Smooth muscle cell (in vitro differentiated cells): ENCODE measurements at regions not wholly inside any gene's neighbourhood (a gene's known extent, or its start where the extent isn't known, plus 50 kb on each side); places are given as distances from the start of the nearest gene placed in this dataset.

ENCODE experiments used
- DNase-seq: peaks from one replicate; lab custom pipeline; 2025; ENCODE audit not compliant: unreplicated experiment; lab: John Stamatoyannopoulos, UW
- H2AFZ ChIP-seq: fragments of 200-600 bp; sonication (generic); 2 replicates; pipeline ENCODE4 v1.6.0; 2016; ENCODE audit warnings: antibody characterized with exemption, low read depth, mild to moderate bottlenecking
- H3F3A ChIP-seq: fragments of 200-600 bp; sonication (generic); 2 replicates; pipeline ENCODE4 v1.6.0; 2017; ENCODE audit warnings: antibody characterized with exemption, low read depth
- H3K27ac ChIP-seq: fragments of 200-600 bp; sonication (generic); 2 replicates; pipeline ENCODE4 v1.5.1; 2016; ENCODE audit warnings: low read depth, mild to moderate bottlenecking
- H3K27me3 ChIP-seq: fragments of 200-600 bp; sonication (generic); 2 replicates; pipeline ENCODE4 v1.6.1; 2016; ENCODE audit warnings: low read depth, mild to moderate bottlenecking
- H3K36me3 ChIP-seq: fragments of 200-600 bp; sonication (generic); 2 replicates; pipeline ENCODE4 v1.5.1; 2016; ENCODE audit warnings: low read depth
- H3K4me1 ChIP-seq: fragments of 200-600 bp; sonication (generic); 2 replicates; pipeline ENCODE4 v1.5.1; 2016; ENCODE audit warnings: low read depth
- H3K4me2 ChIP-seq: fragments of 200-600 bp; sonication (generic); 2 replicates; pipeline ENCODE4 v1.6.0; 2016; ENCODE audit warnings: mild to moderate bottlenecking
- H3K4me3 ChIP-seq: fragments of 200-600 bp; sonication (generic); 2 replicates; pipeline ENCODE4 v1.5.1; 2016; ENCODE audit warnings: mild to moderate bottlenecking
- H3K79me2 ChIP-seq: fragments of 200-600 bp; sonication (generic); 2 replicates; pipeline ENCODE4 v1.6.0; 2016; ENCODE audit warnings: low read depth, mild to moderate bottlenecking
- H3K9ac ChIP-seq: fragments of 200-600 bp; sonication (generic); 2 replicates; pipeline ENCODE4 v1.6.0; 2016; ENCODE audit warnings: low read depth
- H3K9me3 ChIP-seq: fragments of 200-600 bp; sonication (generic); replicated peaks from 2 replicates; pipeline ENCODE4 v1.5.1; 2016; ENCODE audit warnings: low read depth
- H4K20me1 ChIP-seq: fragments of 200-600 bp; sonication (generic); 2 replicates; pipeline ENCODE4 v1.6.0; 2016; ENCODE audit warnings: low read depth
- WGBS: methylation state at CpG from one replicate; pipeline ENCODE4 v1.1.7; 2016; ENCODE audit warnings: low lambda C conversion rate; 5-methylcytosine and 5-hydroxymethylcytosine counted together
- TF ChIP-seq, protein P1 (sequence below): fragments of 200-600 bp; sonication (generic); IDR thresholded peaks from 2 replicates; pipeline ENCODE4 v1.5.1; 2017; ENCODE audit warnings: borderline replicate concordance, mild to moderate bottlenecking, antibody characterized with exemption; ENCODE audit not compliant: insufficient read depth, poor library complexity, severe bottlenecking

DNA sequence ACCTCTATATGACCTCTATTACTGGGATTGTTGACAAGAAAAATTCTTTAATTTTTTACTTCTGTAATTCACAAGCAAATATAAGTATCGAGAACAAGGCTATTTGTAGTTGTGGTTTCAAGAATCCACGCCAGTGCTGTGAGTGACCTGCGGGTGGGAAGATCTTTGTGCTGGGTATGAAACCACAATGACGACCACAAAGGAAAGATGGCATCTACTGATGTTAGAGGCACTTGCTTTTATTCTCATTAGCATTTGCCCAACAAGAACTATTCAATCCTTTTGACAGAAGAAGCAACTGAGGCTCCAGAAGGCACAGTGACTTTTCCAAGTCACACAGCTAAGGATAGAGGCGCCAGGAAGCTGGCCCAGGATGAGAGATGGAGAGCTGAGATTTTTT, 1054.9 kb downstream of the TBC1D22A start:
- H3K27ac ChIP-seq, result no peak overlapping the region
- no peak overlapping the region for H2AFZ ChIP-seq
- H3K4me2 ChIP-seq, result no peak overlapping the region
- H3K9me3 ChIP-seq, result no peaks in the 10 kb centered on the region
- no peaks in the 10 kb centered on the region for H3F3A ChIP-seq
- H3K36me3 ChIP-seq, result no peaks in the 10 kb centered on the region
- no peak for DNase-seq
- no peak overlapping the region for H3K9ac ChIP-seq
- H3K4me3 ChIP-seq, result no peak overlapping the region
- H3K4me1 ChIP-seq, result no peaks in the 10 kb centered on the region
- TF ChIP-seq, protein P1, sequence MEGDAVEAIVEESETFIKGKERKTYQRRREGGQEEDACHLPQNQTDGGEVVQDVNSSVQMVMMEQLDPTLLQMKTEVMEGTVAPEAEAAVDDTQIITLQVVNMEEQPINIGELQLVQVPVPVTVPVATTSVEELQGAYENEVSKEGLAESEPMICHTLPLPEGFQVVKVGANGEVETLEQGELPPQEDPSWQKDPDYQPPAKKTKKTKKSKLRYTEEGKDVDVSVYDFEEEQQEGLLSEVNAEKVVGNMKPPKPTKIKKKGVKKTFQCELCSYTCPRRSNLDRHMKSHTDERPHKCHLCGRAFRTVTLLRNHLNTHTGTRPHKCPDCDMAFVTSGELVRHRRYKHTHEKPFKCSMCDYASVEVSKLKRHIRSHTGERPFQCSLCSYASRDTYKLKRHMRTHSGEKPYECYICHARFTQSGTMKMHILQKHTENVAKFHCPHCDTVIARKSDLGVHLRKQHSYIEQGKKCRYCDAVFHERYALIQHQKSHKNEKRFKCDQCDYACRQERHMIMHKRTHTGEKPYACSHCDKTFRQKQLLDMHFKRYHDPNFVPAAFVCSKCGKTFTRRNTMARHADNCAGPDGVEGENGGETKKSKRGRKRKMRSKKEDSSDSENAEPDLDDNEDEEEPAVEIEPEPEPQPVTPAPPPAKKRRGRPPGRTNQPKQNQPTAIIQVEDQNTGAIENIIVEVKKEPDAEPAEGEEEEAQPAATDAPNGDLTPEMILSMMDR, result no peak
- 88% methylated on average over 5 of the region's 5 CpGs for WGBS
- H4K20me1 ChIP-seq, result no peaks in the 10 kb centered on the region
- no peaks in the 10 kb centered on the region for H3K79me2 ChIP-seq
- H3K27me3 ChIP-seq, result no peaks in the 10 kb centered on the region

DNA sequence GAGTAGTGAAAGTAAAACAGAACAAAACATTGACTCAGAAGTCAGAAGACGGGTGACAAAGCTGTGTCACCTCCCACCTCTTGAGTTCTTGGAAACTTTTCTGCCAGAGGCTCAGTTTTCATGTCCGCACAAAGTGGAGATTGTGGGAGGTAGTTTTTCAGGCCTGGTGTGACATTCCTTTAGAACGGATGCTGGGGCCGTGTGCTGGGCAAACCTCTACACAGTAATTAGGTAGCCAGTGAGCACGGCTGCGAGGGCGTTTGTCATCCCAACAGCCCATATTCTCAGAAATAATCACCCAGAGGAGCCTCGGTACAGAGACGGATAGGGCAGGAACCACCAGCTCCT, 1054.4 kb downstream of the TBC1D22A start:
- no peaks in the 10 kb centered on the region for H3F3A ChIP-seq

DNA sequence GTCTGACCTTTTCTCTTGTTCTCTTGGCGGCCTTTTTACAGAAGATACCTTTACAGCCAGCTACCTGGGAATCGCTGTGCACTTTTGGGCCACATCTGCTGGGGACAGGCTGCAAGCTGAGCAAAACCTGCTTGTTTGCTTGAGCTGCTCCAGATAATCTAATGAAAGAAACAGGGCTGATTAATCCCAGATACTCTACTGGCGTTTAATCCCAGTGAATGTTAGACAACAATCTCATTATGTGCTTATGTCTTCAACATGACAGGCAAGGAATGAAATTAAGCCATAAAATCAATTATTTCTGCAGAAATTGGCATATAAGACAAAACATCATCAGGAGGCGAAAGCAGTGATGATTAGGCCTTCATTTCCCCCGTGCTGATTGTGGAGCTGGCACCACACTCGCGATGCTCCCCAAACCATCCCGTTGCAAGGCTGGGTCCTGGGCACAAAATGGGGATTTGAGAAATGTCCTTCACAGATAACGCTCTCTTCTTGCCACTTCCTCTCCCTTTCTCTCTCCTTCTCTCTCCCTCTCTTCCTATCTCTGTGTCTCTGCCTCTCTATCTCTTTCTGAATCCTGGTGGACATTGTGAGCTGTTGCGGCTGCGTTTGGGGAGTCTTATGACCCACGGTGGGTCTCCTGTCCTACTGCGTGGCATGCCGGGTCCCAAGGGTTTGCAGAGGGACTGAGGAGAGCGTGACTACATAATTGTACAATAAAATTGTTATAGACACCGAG, 1053.8 kb downstream of the TBC1D22A start:
- H3K9me3 ChIP-seq, result no peaks in the 10 kb centered on the region
- no peak overlapping the region for H3K4me3 ChIP-seq
- no peaks in the 10 kb centered on the region for H3K79me2 ChIP-seq
- TF ChIP-seq, protein P1, result no peak
- H2AFZ ChIP-seq, result no peak overlapping the region
- no peaks in the 10 kb centered on the region for H4K20me1 ChIP-seq
- H3K9ac ChIP-seq, result no peak overlapping the region
- H3K4me1 ChIP-seq, result no peaks in the 10 kb centered on the region
- 90% methylated on average over 16 of the region's 16 CpGs for WGBS
- H3K27ac ChIP-seq, result no peak overlapping the region
- no peak overlapping the region for H3K4me2 ChIP-seq
- H3K27me3 ChIP-seq, result no peaks in the 10 kb centered on the region
- H3K36me3 ChIP-seq, result no peaks in the 10 kb centered on the region
- DNase-seq, result no peak
- no peaks in the 10 kb centered on the region for H3F3A ChIP-seq

More for the DNA sequence above, 1054.4 kb downstream of the TBC1D22A start:
- no peak for DNase-seq
- no peaks in the 10 kb centered on the region for H3K9me3 ChIP-seq
- no peak overlapping the region for H2AFZ ChIP-seq
- H3K4me3 ChIP-seq, result no peak overlapping the region
- no peak overlapping the region for H3K4me2 ChIP-seq
- no peaks in the 10 kb centered on the region for H3K4me1 ChIP-seq
- TF ChIP-seq, protein P1, result no peak
- H3K79me2 ChIP-seq, result no peaks in the 10 kb centered on the region
- H3K36me3 ChIP-seq, result no peaks in the 10 kb centered on the region
- no peak overlapping the region for H3K9ac ChIP-seq
- H3K27ac ChIP-seq, result no peak overlapping the region
- WGBS, result 82% methylated on average over 9 of the region's 9 CpGs
- no peaks in the 10 kb centered on the region for H4K20me1 ChIP-seq
- no peaks in the 10 kb centered on the region for H3K27me3 ChIP-seq

GRCh38 chr22:47814474-47814873, 1052.0 kb downstream of the TBC1D22A start:
- Histone ChIP-seq H3K79me2 (no peaks in the 10 kb centered on the region), H3F3A (no peaks in the 10 kb centered on the region), H3K4me3 (no peak overlapping the region), H3K27me3 (no peaks in the 10 kb centered on the region), H4K20me1 (no peaks in the 10 kb centered on the region), H3K9me3 (no peaks in the 10 kb centered on the region), H3K9ac (no peak overlapping the region), H3K36me3 (no peaks in the 10 kb centered on the region), H3K27ac (no peak overlapping the region), H2AFZ (no peak overlapping the region), H3K4me1 (no peaks in the 10 kb centered on the region), H3K4me2 (no peak overlapping the region)
- no peak for DNase-seq
- TF ChIP-seq, protein P1, result no peak
- 93% methylated on average over 1 of the region's 1 CpG for WGBS
